GM23338 (cell line): ENCODE measurements at regions not wholly inside any gene's neighbourhood (a gene's known extent, or its start where the extent isn't known, plus 50 kb on each side); places are given as distances from the start of the nearest gene placed in this dataset.

ENCODE experiments used
- ATAC-seq: fragments of 200-7000 bp; cut with Tn5 transposase; 3 replicates; pipeline ENCODE4 v1.9.1; 2020
- DNase-seq: peaks from one replicate; pipeline ENCODE4 v3.0.0-alpha.2; 2015; ENCODE audit warnings: low spot score
- H2AFZ ChIP-seq: fragments of 200-600 bp; sonication (generic); 2 replicates; pipeline ENCODE4 v1.8.0; 2016; ENCODE audit warnings: antibody characterized with exemption, mild to moderate bottlenecking, moderate library complexity
- H3F3A ChIP-seq: fragments of 200-600 bp; sonication (generic); replicated peaks from 2 replicates; pipeline ENCODE4 v1.8.0; 2017; ENCODE audit warnings: antibody characterized with exemption, mixed run types, low read depth
- H3K27ac ChIP-seq: fragments of 200-600 bp; sonication (generic); 2 replicates; pipeline ENCODE4 v1.6.1; 2016; ENCODE audit warnings: low read depth
- H3K27me3 ChIP-seq: fragments of 200-600 bp; sonication (generic); 2 replicates; pipeline ENCODE4 v1.8.0; 2016; ENCODE audit warnings: mild to moderate bottlenecking, mixed run types, moderate library complexity; ENCODE audit not compliant: insufficient read depth
- H3K36me3 ChIP-seq: fragments of 200-600 bp; sonication (generic); 2 replicates; pipeline ENCODE4 v1.8.0; 2016; ENCODE audit warnings: mild to moderate bottlenecking; ENCODE audit not compliant: insufficient read depth
- H3K4me1 ChIP-seq: fragments of 200-600 bp; sonication (generic); 2 replicates; pipeline ENCODE4 v1.8.0; 2016; ENCODE audit warnings: mild to moderate bottlenecking, moderate library complexity; ENCODE audit not compliant: insufficient read depth
- H3K4me2 ChIP-seq: fragments of 200-600 bp; sonication (generic); 2 replicates; pipeline ENCODE4 v1.7.1; 2017; ENCODE audit warnings: mixed run types
- H3K4me3 ChIP-seq: fragments of 200-600 bp; sonication (generic); 2 replicates; pipeline ENCODE4 v1.6.1; 2016; ENCODE audit warnings: mixed run types
- H3K79me2 ChIP-seq: fragments of 200-600 bp; sonication (generic); replicated peaks from 2 replicates; pipeline ENCODE4 v1.8.0; 2017; ENCODE audit warnings: mild to moderate bottlenecking; ENCODE audit not compliant: insufficient read depth
- H3K9me2 ChIP-seq: fragments of 200-600 bp; sonication (generic); 2 replicates; pipeline ENCODE4 v1.8.0; 2017; ENCODE audit not compliant: insufficient read depth
- H4K20me1 ChIP-seq: fragments of 200-600 bp; sonication (generic); replicated peaks from 2 replicates; pipeline ENCODE4 v1.8.0; 2017; ENCODE audit warnings: mild to moderate bottlenecking; ENCODE audit not compliant: insufficient read depth
- H3K27ac Mint-ChIP-seq: 2 replicates; pipeline ENCODE4 v1.8.0; 2020; ENCODE audit warnings: inconsistent platforms, mild to moderate bottlenecking, moderate library complexity, mixed read lengths
- H3K27me3 Mint-ChIP-seq: 3 replicates; pipeline ENCODE4 v1.8.0; 2022; ENCODE audit warnings: low read depth, mild to moderate bottlenecking, moderate library complexity, mixed read lengths, inconsistent platforms; ENCODE audit not compliant: insufficient read depth, poor library complexity
- H3K36me3 Mint-ChIP-seq: 3 replicates; pipeline ENCODE4 v1.8.0; 2021; ENCODE audit warnings: low read depth, mild to moderate bottlenecking, inconsistent platforms, moderate library complexity, mixed read lengths
- H3K4me1 Mint-ChIP-seq: 3 replicates; pipeline ENCODE4 v1.8.0; 2020; ENCODE audit warnings: mild to moderate bottlenecking, inconsistent platforms, mixed read lengths
- H3K4me3 Mint-ChIP-seq: 3 replicates; pipeline ENCODE4 v1.8.0; 2021; ENCODE audit warnings: moderate library complexity, mild to moderate bottlenecking, inconsistent platforms, mixed read lengths
- H3K9me3 Mint-ChIP-seq: 3 replicates; pipeline ENCODE4 v1.8.0; 2020; ENCODE audit warnings: moderate library complexity, mild to moderate bottlenecking, inconsistent platforms, mixed read lengths
- CREB1 ChIP-seq: fragments of 250-450 bp; sonication (Bioruptor Pico); IDR thresholded peaks from 2 replicates; pipeline ENCODE4 v1.5.0; 2020; ENCODE audit warnings: low read depth, mild to moderate bottlenecking, moderate library complexity
- CTCF ChIP-seq, 2 experiments: fragments of 200-600 bp in 1 of 2; sonication (generic) in 1 of 2; conservative IDR thresholded peaks; 2 replicates each; pipeline versions ENCODE4 v1.5.1 to v1.6.1; 2016 to 2017; ENCODE audit warnings: antibody characterized with exemption in 2 of 2, low read depth in 2 of 2, mild to moderate bottlenecking in 2 of 2, moderate library complexity in 1 of 2
- EZH2 ChIP-seq: fragments of 200-600 bp; sonication (generic); IDR thresholded peaks from one replicate; pipeline ENCODE4 v1.8.0; 2017; ENCODE audit warnings: antibody characterized with exemption, mild to moderate bottlenecking, low read depth; ENCODE audit not compliant: unreplicated experiment
- EZH2phosphoT487 ChIP-seq: fragments of 200-600 bp; sonication (generic); IDR thresholded peaks from one replicate; pipeline ENCODE4 v1.8.1; 2018; ENCODE audit warnings: antibody characterized with exemption; ENCODE audit not compliant: unreplicated experiment
- JUNB ChIP-seq: IDR thresholded peaks from one replicate; pipeline ENCODE4 v1.6.1; 2016; ENCODE audit warnings: antibody characterized with exemption; ENCODE audit not compliant: unreplicated experiment
- NANOG ChIP-seq: IDR thresholded peaks from 2 replicates; pipeline ENCODE4 v1.6.1; 2016; ENCODE audit warnings: antibody characterized with exemption, borderline replicate concordance
- POLR2AphosphoS5 ChIP-seq: IDR thresholded peaks from 2 replicates; pipeline ENCODE4 v1.6.1; 2016; ENCODE audit warnings: antibody characterized with exemption, low read depth
- REST ChIP-seq: IDR thresholded peaks from one replicate; pipeline ENCODE4 v1.6.1; 2018; ENCODE audit warnings: antibody characterized with exemption; ENCODE audit not compliant: unreplicated experiment
- STAT1 ChIP-seq: IDR thresholded peaks from one replicate; pipeline ENCODE4 v1.6.1; 2016; ENCODE audit warnings: antibody characterized with exemption; ENCODE audit not compliant: unreplicated experiment
- ZNF114 ChIP-seq: fragments of 250-450 bp; sonication (Bioruptor Pico); IDR thresholded peaks from 2 replicates; pipeline ENCODE4 v1.5.0; 2020; ENCODE audit warnings: mild to moderate bottlenecking, moderate library complexity
- ZNF331 ChIP-seq: fragments of 250-450 bp; sonication (Bioruptor Pico); IDR thresholded peaks from 2 replicates; pipeline ENCODE4 v1.5.0; 2020; ENCODE audit warnings: low read depth, mild to moderate bottlenecking, moderate library complexity
- TF ChIP-seq, protein P1 (sequence below): IDR thresholded peaks from 2 replicates; pipeline ENCODE4 v1.6.1; 2016; ENCODE audit warnings: antibody characterized with exemption
- TF ChIP-seq, protein P2 (sequence below): fragments of 250-450 bp; sonication (Bioruptor Pico); IDR thresholded peaks from 2 replicates; pipeline ENCODE4 v1.5.0; 2020; ENCODE audit warnings: mild to moderate bottlenecking, moderate library complexity

- TF ChIP-seq REST (no peak), CREB1 (no peak), ZNF331 (CRISPR knock-in tag) (no peak), EZH2 (no peak), JUNB (no peak), ZNF114 (no peak), CTCF (conservative IDR thresholded peaks at IDR 0.05; ENCODE audit: low read depth in 2 of 2) (no peak), NANOG (no peak), STAT1 (no peak), EZH2phosphoT487 (no peak)
- TF ChIP-seq, protein P1, sequence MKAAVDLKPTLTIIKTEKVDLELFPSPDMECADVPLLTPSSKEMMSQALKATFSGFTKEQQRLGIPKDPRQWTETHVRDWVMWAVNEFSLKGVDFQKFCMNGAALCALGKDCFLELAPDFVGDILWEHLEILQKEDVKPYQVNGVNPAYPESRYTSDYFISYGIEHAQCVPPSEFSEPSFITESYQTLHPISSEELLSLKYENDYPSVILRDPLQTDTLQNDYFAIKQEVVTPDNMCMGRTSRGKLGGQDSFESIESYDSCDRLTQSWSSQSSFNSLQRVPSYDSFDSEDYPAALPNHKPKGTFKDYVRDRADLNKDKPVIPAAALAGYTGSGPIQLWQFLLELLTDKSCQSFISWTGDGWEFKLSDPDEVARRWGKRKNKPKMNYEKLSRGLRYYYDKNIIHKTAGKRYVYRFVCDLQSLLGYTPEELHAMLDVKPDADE = no peak
These were observed 1253.5 kb upstream of the CDH2 start (continued) for GRCh38 chr18:29430416-29430815.

GRCh38 chr18:29418136-29418535 is 1241.2 kb upstream of the CDH2 start:
- DNase-seq (no peak), ATAC-seq (no peak)
- Histone ChIP-seq H2AFZ (no peak overlapping the region), H3K4me3 (no peak overlapping the region), H3K27ac (no peak overlapping the region), H3K4me1 (no peaks in the 10 kb centered on the region), H3K79me2 (no peaks in the 10 kb centered on the region), H3K36me3 (peaks cover 6% of the 10 kb centered on the region; the same call in 1 of the 2 replicates), H4K20me1 (no peaks in the 10 kb centered on the region), H3F3A (no peaks in the 10 kb centered on the region), H3K9me2 (peaks cover 4% of the 10 kb centered on the region; the same call in 1 of the 2 replicates), H3K4me2 (no peak overlapping the region), H3K27me3 (no peaks in the 10 kb centered on the region)
- no peaks in the 10 kb centered on the region for H3K4me1 Mint-ChIP-seq
- no peak overlapping the region for H3K27ac Mint-ChIP-seq
- peaks cover 23% of the 10 kb centered on the region for H3K36me3 Mint-ChIP-seq
- no peak overlapping the region for H3K4me3 Mint-ChIP-seq
- peaks cover 54% of the 10 kb centered on the region for H3K9me3 Mint-ChIP-seq
- H3K27me3 Mint-ChIP-seq = peaks cover 3% of the 10 kb centered on the region
- TF ChIP-seq EZH2 = no peak
- no peak for TF ChIP-seq POLR2AphosphoS5
- TF ChIP-seq, protein P2, sequence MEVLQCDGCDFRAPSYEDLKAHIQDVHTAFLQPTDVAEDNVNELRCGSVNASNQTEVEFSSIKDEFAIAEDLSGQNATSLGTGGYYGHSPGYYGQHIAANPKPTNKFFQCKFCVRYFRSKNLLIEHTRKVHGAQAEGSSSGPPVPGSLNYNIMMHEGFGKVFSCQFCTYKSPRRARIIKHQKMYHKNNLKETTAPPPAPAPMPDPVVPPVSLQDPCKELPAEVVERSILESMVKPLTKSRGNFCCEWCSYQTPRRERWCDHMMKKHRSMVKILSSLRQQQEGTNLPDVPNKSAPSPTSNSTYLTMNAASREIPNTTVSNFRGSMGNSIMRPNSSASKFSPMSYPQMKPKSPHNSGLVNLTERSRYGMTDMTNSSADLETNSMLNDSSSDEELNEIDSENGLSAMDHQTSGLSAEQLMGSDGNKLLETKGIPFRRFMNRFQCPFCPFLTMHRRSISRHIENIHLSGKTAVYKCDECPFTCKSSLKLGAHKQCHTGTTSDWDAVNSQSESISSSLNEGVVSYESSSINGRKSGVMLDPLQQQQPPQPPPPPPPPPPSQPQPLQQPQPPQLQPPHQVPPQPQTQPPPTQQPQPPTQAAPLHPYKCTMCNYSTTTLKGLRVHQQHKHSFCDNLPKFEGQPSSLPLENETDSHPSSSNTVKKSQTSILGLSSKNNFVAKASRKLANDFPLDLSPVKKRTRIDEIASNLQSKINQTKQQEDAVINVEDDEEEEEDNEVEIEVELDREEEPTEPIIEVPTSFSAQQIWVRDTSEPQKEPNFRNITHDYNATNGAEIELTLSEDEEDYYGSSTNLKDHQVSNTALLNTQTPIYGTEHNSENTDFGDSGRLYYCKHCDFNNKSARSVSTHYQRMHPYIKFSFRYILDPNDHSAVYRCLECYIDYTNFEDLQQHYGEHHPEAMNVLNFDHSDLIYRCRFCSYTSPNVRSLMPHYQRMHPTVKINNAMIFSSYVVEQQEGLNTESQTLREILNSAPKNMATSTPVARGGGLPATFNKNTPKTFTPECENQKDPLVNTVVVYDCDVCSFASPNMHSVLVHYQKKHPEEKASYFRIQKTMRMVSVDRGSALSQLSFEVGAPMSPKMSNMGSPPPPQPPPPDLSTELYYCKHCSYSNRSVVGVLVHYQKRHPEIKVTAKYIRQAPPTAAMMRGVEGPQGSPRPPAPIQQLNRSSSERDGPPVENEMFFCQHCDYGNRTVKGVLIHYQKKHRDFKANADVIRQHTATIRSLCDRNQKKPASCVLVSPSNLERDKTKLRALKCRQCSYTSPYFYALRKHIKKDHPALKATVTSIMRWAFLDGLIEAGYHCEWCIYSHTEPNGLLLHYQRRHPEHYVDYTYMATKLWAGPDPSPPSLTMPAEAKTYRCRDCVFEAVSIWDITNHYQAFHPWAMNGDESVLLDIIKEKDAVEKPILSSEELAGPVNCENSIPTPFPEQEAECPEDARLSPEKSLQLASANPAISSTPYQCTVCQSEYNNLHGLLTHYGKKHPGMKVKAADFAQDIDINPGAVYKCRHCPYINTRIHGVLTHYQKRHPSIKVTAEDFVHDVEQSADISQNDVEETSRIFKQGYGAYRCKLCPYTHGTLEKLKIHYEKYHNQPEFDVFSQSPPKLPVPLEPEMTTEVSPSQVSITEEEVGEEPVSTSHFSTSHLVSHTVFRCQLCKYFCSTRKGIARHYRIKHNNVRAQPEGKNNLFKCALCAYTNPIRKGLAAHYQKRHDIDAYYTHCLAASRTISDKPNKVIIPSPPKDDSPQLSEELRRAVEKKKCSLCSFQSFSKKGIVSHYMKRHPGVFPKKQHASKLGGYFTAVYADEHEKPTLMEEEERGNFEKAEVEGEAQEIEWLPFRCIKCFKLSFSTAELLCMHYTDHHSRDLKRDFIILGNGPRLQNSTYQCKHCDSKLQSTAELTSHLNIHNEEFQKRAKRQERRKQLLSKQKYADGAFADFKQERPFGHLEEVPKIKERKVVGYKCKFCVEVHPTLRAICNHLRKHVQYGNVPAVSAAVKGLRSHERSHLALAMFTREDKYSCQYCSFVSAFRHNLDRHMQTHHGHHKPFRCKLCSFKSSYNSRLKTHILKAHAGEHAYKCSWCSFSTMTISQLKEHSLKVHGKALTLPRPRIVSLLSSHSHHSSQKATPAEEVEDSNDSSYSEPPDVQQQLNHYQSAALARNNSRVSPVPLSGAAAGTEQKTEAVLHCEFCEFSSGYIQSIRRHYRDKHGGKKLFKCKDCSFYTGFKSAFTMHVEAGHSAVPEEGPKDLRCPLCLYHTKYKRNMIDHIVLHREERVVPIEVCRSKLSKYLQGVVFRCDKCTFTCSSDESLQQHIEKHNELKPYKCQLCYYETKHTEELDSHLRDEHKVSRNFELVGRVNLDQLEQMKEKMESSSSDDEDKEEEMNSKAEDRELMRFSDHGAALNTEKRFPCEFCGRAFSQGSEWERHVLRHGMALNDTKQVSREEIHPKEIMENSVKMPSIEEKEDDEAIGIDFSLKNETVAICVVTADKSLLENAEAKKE (CRISPR knock-in tag) = no peak
- no peak for TF ChIP-seq ZNF331 (CRISPR knock-in tag)
- TF ChIP-seq ZNF114 = no peak
- no peak for TF ChIP-seq JUNB
